ENCODE measurements at regions not wholly inside any gene's neighbourhood (a gene's known extent, or its start where the extent isn't known, plus 50 kb on each side); places are given as distances from the start of the nearest gene placed in this dataset.

DNA sequence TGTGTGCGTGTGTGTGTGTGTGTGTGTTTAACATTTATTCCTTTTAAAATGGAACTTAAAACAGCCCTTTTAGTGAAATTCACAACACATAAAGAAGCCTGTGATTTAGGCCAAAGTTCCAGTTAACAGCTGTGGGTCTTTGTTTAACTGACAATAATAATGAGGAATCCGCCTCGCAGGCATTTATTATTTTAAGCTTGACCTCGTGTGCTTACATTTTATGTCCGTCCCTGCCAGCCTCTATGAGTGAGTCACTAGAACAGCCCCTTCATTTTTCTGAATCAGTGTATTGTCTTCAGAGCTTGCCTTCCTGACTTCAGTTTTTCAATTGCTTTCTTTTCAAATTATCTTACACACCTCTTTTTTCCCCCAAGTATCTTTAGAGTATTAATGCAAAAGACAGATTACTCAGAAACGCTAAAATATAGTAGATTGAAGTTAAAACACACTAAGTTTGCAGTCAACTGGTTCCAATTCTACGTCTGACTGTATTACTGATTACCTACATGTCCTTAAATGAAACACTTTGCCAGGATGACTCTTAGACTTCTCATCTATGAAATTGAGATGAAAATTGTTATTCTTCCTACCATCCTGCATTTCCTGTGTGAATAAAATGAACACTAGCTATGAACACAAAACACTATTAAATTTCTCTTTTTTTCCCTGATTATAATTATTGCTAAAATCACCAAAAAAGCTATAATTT lies 319.6 kb upstream of the HS3ST1 start:
- H3K4me1 ChIP-seq (ENCODE audit: control insufficient read depth in 2 of 2, insufficient read depth in 2 of 2, low read length in 2 of 2) = no peaks in the 10 kb centered on the region
- H3K36me3 ChIP-seq (ENCODE audit: control insufficient read depth in 2 of 3, insufficient read depth in 3 of 3, low read length in 3 of 3) = no peaks in the 10 kb centered on the region
- ChIA-PET CTCF (no interaction called here), POLR2A (no interaction called here)
- H3K9me3 ChIP-seq (ENCODE audit: control insufficient read depth in 2 of 3, low read length in 3 of 3) = no peaks in the 10 kb centered on the region
- H3K4me3 Mint-ChIP-seq = no peak overlapping the region
- no peak overlapping the region for H3K27ac ChIP-seq (ENCODE audit: low read depth, low read length)
- intact Hi-C loops (cut with micrococcal nuclease) = no loop called here
- no peak for DNase-seq
- no peak overlapping the region for H3K27ac Mint-ChIP-seq
- H3K4me1 Mint-ChIP-seq = no peaks in the 10 kb centered on the region
- ATAC-seq = no peak
- no peak overlapping the region for H3K4me3 ChIP-seq (ENCODE audit: low read length)
- no peaks in the 10 kb centered on the region for H3K27me3 ChIP-seq (ENCODE audit: control insufficient read depth in 2 of 2, insufficient read depth in 2 of 2, low read length in 2 of 2)
- H3K27me3 Mint-ChIP-seq = peaks cover 0 to 22% (median 18%) of the 10 kb centered on the region in 5 donors
- H3K36me3 Mint-ChIP-seq = no peaks in the 10 kb centered on the region
- peaks cover 0 to 15% (median 5%) of the 10 kb centered on the region in 11 donors for H3K9me3 Mint-ChIP-seq

DNA sequence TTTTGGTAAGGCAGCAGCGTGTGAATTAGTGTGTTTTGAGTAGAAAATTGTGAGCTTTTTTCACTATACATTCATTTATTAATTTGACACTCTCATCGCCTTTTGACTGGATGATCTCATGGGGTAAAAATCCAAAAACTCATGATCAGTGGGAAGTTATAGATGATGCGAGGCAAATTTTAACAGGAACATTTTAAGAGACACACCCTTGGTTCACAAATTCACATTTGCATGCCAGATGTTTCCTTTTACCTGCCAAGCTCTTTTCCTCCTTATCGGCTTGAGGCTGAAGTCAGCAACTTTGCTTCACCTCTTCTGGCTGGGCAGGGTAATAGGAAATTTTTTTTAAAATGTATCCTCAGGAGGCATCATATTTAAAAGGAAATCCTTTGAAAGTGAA lies 318.0 kb upstream of the HS3ST1 start:
- no peak overlapping the region for H3K27ac ChIP-seq (ENCODE audit: low read depth, low read length)
- CTCF ChIA-PET = no interaction called here
- H3K9me3 Mint-ChIP-seq = peaks cover 0 to 6% (median 2%) of the 10 kb centered on the region in 11 donors
- intact Hi-C loops (cut with micrococcal nuclease) = no loop called here
- H3K4me1 Mint-ChIP-seq = no peaks in the 10 kb centered on the region
- no peaks in the 10 kb centered on the region for H3K36me3 ChIP-seq (ENCODE audit: control insufficient read depth in 2 of 3, insufficient read depth in 3 of 3, low read length in 3 of 3)
- H3K4me3 Mint-ChIP-seq = no peak overlapping the region
- H3K27me3 Mint-ChIP-seq = peaks cover 0 to 19% (median 13%) of the 10 kb centered on the region in 5 donors
- ATAC-seq (no peak), DNase-seq (no peak)
- no peaks in the 10 kb centered on the region for H3K4me1 ChIP-seq (ENCODE audit: control insufficient read depth in 2 of 2, insufficient read depth in 2 of 2, low read length in 2 of 2)
- no peaks in the 10 kb centered on the region for H3K9me3 ChIP-seq (ENCODE audit: control insufficient read depth in 2 of 3, low read length in 3 of 3)
- H3K27me3 ChIP-seq (ENCODE audit: control insufficient read depth in 2 of 2, insufficient read depth in 2 of 2, low read length in 2 of 2) = no peaks in the 10 kb centered on the region
- POLR2A ChIA-PET = no interaction called here
- H3K27ac Mint-ChIP-seq = no peak overlapping the region
- H3K4me3 ChIP-seq (ENCODE audit: low read length) = no peak overlapping the region
- H3K36me3 Mint-ChIP-seq = no peaks in the 10 kb centered on the region

DNA sequence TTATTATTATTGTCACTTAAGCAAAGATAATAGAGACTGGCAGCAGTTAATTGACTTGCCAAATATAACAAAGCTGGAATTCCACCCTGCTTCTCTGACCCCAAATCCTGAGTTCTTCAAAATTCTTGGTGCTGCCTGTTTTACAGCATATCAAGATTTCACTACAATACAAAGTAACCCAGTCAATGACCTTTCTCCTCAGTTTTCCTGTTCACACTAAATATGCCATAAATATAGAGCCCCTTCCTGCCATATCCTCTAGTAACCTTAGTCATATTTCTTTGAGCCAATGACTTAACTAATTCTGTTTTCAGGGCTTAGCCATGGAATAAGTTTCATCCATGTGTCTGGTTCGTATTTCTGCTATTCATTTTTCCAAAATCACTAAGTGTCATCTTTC lies 315.3 kb upstream of the HS3ST1 start:
- H3K27ac Mint-ChIP-seq = no peak overlapping the region
- no peak for DNase-seq
- ChIA-PET POLR2A (no interaction called here), CTCF (no interaction called here)
- no peaks in the 10 kb centered on the region for H3K4me1 Mint-ChIP-seq
- no peak overlapping the region for H3K4me3 ChIP-seq (ENCODE audit: low read length)
- H3K27ac ChIP-seq (ENCODE audit: low read depth, low read length) = no peak overlapping the region
- no peaks in the 10 kb centered on the region for H3K4me1 ChIP-seq (ENCODE audit: control insufficient read depth in 2 of 2, insufficient read depth in 2 of 2, low read length in 2 of 2)
- no peaks in the 10 kb centered on the region for H3K36me3 Mint-ChIP-seq
- no peaks in the 10 kb centered on the region for H3K27me3 ChIP-seq (ENCODE audit: control insufficient read depth in 2 of 2, insufficient read depth in 2 of 2, low read length in 2 of 2)
- no peak overlapping the region for H3K4me3 Mint-ChIP-seq
- no peak for ATAC-seq
- intact Hi-C loops (cut with micrococcal nuclease) = no loop called here
- no peaks in the 10 kb centered on the region for H3K36me3 ChIP-seq (ENCODE audit: control insufficient read depth in 2 of 3, insufficient read depth in 3 of 3, low read length in 3 of 3)
- no peaks in the 10 kb centered on the region for H3K9me3 ChIP-seq (ENCODE audit: control insufficient read depth in 2 of 3, low read length in 3 of 3)
- peaks cover 0 to 15% (median 12%) of the 10 kb centered on the region in 5 donors for H3K27me3 Mint-ChIP-seq
- H3K9me3 Mint-ChIP-seq = peaks cover 0 to 2% (median 0%) of the 10 kb centered on the region in 11 donors

DNA sequence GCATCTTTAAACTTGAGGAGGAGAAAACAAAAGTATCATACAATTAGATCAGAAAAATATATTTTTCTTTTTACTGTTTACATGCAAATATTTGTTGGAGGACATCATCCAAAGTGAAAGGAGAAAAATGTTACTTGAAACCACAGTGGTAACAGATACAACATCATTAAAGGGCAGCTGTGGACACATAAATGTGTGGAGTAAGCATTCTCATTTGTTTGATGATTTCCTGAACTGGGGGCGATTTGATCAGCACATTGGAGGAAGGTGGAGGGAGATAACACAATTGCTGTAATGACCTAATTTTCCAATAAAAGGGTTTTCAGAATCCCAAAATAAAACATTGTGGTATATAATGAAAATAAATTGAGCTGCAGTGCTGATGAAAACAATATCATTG lies 314.5 kb upstream of the HS3ST1 start:
- intact Hi-C loops (cut with micrococcal nuclease) = no loop called here
- CTCF ChIA-PET = no interaction called here

DNA sequence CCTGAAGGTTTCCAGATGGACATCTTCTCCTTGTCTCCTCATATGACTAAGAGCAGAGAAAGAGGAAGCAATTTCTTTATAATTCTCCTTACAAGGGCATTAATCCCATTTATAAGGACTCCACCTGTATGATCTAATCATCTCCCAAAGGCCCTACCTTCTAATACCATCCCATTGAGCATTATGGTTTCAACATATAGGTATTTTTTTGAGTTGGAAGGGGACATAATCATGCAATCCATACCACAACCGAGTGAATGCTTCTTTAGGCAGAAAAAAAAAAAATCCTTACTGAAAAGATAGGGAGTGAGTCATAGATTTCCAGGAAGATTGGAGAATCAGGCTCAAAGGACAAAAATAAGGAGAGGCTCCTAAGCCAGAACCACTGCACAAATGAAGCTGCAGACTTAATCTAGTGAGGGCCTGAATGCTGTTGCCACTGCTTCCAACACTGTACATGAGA lies 312.5 kb upstream of the HS3ST1 start:
- Mint-ChIP-seq H3K27ac (no peak overlapping the region), H3K36me3 (no peaks in the 10 kb centered on the region), H3K4me1 (no peaks in the 10 kb centered on the region), H3K4me3 (no peak overlapping the region), H3K9me3 (peaks cover 0 to 3% (median 0%) of the 10 kb centered on the region in 11 donors), H3K27me3 (peaks cover 0 to 23% (median 14%) of the 10 kb centered on the region in 5 donors)
- ATAC-seq = no peak
- Histone ChIP-seq H3K4me1 (ENCODE audit: control insufficient read depth in 2 of 2, insufficient read depth in 2 of 2, low read length in 2 of 2) (no peaks in the 10 kb centered on the region), H3K9me3 (ENCODE audit: control insufficient read depth in 2 of 3, low read length in 3 of 3) (no peaks in the 10 kb centered on the region), H3K36me3 (ENCODE audit: control insufficient read depth in 2 of 3, insufficient read depth in 3 of 3, low read length in 3 of 3) (no peaks in the 10 kb centered on the region), H3K27me3 (ENCODE audit: control insufficient read depth in 2 of 2, insufficient read depth in 2 of 2, low read length in 2 of 2) (no peaks in the 10 kb centered on the region), H3K27ac (ENCODE audit: low read depth, low read length) (no peak overlapping the region), H3K4me3 (ENCODE audit: low read length) (no peak overlapping the region)
- intact Hi-C loops (cut with micrococcal nuclease) = no loop called here
- POLR2A ChIA-PET = no interaction called here
- DNase-seq = no peak
- CTCF ChIA-PET = interaction anchor here (0.7 kb wide), 1 partner anchor 841 kb away, joined by 4 read pairs; no protein-coding TSS in a partner anchor

More for the DNA sequence above, 314.5 kb upstream of the HS3ST1 start:
- peaks cover 0 to 17% (median 11%) of the 10 kb centered on the region in 5 donors for H3K27me3 Mint-ChIP-seq
- H3K4me3 ChIP-seq (ENCODE audit: low read length) = no peak overlapping the region
- ATAC-seq = no peak
- H3K36me3 ChIP-seq (ENCODE audit: control insufficient read depth in 2 of 3, insufficient read depth in 3 of 3, low read length in 3 of 3) = no peaks in the 10 kb centered on the region
- no peak overlapping the region for H3K27ac ChIP-seq (ENCODE audit: low read depth, low read length)
- H3K27ac Mint-ChIP-seq = no peak overlapping the region
- no peaks in the 10 kb centered on the region for H3K4me1 Mint-ChIP-seq
- POLR2A ChIA-PET = no interaction called here
- no peaks in the 10 kb centered on the region for H3K36me3 Mint-ChIP-seq
- DNase-seq = no peak
- H3K4me3 Mint-ChIP-seq = no peak overlapping the region
- H3K9me3 ChIP-seq (ENCODE audit: control insufficient read depth in 2 of 3, low read length in 3 of 3) = no peaks in the 10 kb centered on the region
- H3K27me3 ChIP-seq (ENCODE audit: control insufficient read depth in 2 of 2, insufficient read depth in 2 of 2, low read length in 2 of 2) = no peaks in the 10 kb centered on the region
- H3K9me3 Mint-ChIP-seq = peaks cover 0 to 2% (median 0%) of the 10 kb centered on the region in 11 donors
- no peaks in the 10 kb centered on the region for H3K4me1 ChIP-seq (ENCODE audit: control insufficient read depth in 2 of 2, insufficient read depth in 2 of 2, low read length in 2 of 2)

DNA sequence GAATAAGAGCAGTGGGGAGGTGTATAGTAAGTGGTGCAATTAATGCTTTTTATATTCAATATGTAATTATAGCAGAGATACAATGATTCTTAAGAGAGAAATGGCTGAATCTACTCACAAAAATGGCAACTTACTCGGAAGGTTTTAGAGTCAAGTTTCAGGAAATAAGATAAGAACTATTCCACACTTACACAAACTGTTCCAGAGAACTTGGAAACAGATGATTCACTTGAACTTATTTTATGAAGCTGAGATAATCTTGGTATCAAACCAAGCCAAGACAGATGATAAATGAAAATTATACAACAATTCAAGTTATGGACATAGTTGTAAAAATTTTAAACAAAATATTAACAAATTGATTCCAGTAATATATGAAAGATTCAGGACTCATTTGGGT lies 311.3 kb upstream of the HS3ST1 start:
- Mint-ChIP-seq H3K27me3 (peaks cover 0 to 17% (median 14%) of the 10 kb centered on the region in 5 donors), H3K9me3 (peaks cover 0 to 3% (median 0%) of the 10 kb centered on the region in 11 donors), H3K36me3 (no peaks in the 10 kb centered on the region), H3K4me1 (no peaks in the 10 kb centered on the region), H3K27ac (peak overlapping the region in 1 of 9 donors; percentile 12), H3K4me3 (no peak overlapping the region)
- DNase-seq (no peak), ATAC-seq (no peak)
- no peak overlapping the region for H3K27ac ChIP-seq (ENCODE audit: low read depth, low read length)
- no peaks in the 10 kb centered on the region for H3K9me3 ChIP-seq (ENCODE audit: control insufficient read depth in 2 of 3, low read length in 3 of 3)
- ChIA-PET CTCF (no interaction called here), POLR2A (interaction anchor here (0.8 kb wide), 1 partner anchor 76 kb away, joined by 3 read pairs; no protein-coding TSS in a partner anchor)
- no peaks in the 10 kb centered on the region for H3K4me1 ChIP-seq (ENCODE audit: control insufficient read depth in 2 of 2, insufficient read depth in 2 of 2, low read length in 2 of 2)
- no peaks in the 10 kb centered on the region for H3K27me3 ChIP-seq (ENCODE audit: control insufficient read depth in 2 of 2, insufficient read depth in 2 of 2, low read length in 2 of 2)
- H3K36me3 ChIP-seq (ENCODE audit: control insufficient read depth in 2 of 3, insufficient read depth in 3 of 3, low read length in 3 of 3) = no peaks in the 10 kb centered on the region
- H3K4me3 ChIP-seq (ENCODE audit: low read length) = no peak overlapping the region
- intact Hi-C loops (cut with micrococcal nuclease) = no loop called here

DNA sequence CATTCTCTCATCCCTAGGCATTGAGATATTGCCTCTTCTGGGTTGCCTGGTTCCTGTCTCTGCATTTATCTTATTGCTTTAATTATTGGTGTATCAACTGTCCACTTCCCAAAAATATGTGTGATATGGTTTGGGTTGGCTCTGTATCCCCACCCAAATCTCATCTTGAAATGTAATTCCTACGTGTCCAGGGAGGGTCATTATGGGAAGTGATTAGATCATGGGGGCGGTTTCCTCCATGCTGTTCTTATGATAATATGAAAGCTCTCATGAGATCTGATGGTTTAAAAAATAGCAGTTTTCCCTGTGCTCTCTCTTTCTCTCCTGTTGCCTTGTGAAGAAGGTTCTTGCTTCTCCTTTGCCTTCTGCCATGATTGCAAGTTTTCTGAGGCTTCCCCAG lies 308.3 kb upstream of the HS3ST1 start:
- Histone ChIP-seq H3K9me3 (ENCODE audit: control insufficient read depth in 2 of 3, low read length in 3 of 3) (no peaks in the 10 kb centered on the region), H3K27me3 (ENCODE audit: control insufficient read depth in 2 of 2, insufficient read depth in 2 of 2, low read length in 2 of 2) (no peaks in the 10 kb centered on the region), H3K36me3 (ENCODE audit: control insufficient read depth in 2 of 3, insufficient read depth in 3 of 3, low read length in 3 of 3) (no peaks in the 10 kb centered on the region), H3K27ac (ENCODE audit: low read depth, low read length) (no peak overlapping the region), H3K4me3 (ENCODE audit: low read length) (no peak overlapping the region), H3K4me1 (ENCODE audit: control insufficient read depth in 2 of 2, insufficient read depth in 2 of 2, low read length in 2 of 2) (no peaks in the 10 kb centered on the region)
- Mint-ChIP-seq H3K36me3 (no peaks in the 10 kb centered on the region), H3K4me3 (no peak overlapping the region), H3K9me3 (peaks cover 0 to 3% (median 0%) of the 10 kb centered on the region in 11 donors), H3K27ac (no peak overlapping the region), H3K4me1 (no peaks in the 10 kb centered on the region), H3K27me3 (peaks cover 0 to 12% (median 10%) of the 10 kb centered on the region in 5 donors)
- intact Hi-C loops (cut with micrococcal nuclease) = no loop called here
- DNase-seq (no peak), ATAC-seq (no peak)
- ChIA-PET POLR2A (no interaction called here), CTCF (no interaction called here)

All from naive thymus-derived CD4-positive, alpha-beta T cell (primary cell).